ENCODE measurements at regions not wholly inside any gene's neighbourhood (a gene's known extent, or its start where the extent isn't known, plus 50 kb on each side); places are given as distances from the start of the nearest gene placed in this dataset.

DNA sequence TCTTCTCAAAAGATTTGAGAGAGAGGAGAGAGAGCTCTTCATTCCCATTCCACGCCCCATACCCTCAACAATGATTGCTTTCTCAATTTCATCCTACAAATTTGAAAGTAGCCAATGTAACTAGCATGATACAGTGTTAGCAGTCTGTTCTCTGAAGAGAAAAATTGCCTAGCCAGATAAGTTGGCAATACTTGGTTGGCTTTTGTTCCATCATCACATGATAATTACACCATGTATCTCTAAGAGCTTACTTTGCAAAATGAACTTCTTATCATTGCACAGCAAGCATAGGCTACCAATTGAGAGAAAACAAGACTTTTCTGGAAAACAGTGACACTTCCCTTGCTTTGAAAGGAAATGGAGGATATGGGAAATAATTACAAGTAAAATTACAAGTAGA lies 68.9 kb downstream of the FSCB start:
- H2AFZ ChIP-seq (ENCODE audit: low read depth, low read length), result no peak overlapping the region
- no peaks in the 10 kb centered on the region for H3K9me1 ChIP-seq (replicated peaks; ENCODE audit: control insufficient read depth, extremely low read depth, insufficient read depth, low read length)
- no peak overlapping the region for H3K4me2 ChIP-seq (ENCODE audit: insufficient read depth, low read length)
- no peaks in the 10 kb centered on the region for H3K4me1 ChIP-seq (ENCODE audit: control insufficient read depth, extremely low read depth, insufficient read depth, low read length)
- TF ChIP-seq EZH2 (IDR thresholded peaks at IDR 0.05; ENCODE audit: borderline replicate concordance, low read depth, low read length, severe bottlenecking) (no peak), MYC (IDR thresholded peaks at IDR 0.05; ENCODE audit: low read depth, low read length) (no peak), FOS (IDR thresholded peaks at IDR 0.05; ENCODE audit: borderline replicate concordance, insufficient read depth, low read length) (no peak), JUN (IDR thresholded peaks at IDR 0.05; ENCODE audit: borderline replicate concordance, insufficient read depth, insufficient read length, low read depth) (no peak), POLR2A (IDR thresholded peaks at IDR 0.05; ENCODE audit: low read depth, low read length) (no peak)
- no peaks in the 10 kb centered on the region for H4K20me1 ChIP-seq (replicated peaks; ENCODE audit: control insufficient read depth, extremely low read depth, insufficient read depth, low read length)
- H3K79me2 ChIP-seq (ENCODE audit: control insufficient read depth, insufficient read depth, low read length), result no peaks in the 10 kb centered on the region
- H3K9ac ChIP-seq (replicated peaks; ENCODE audit: extremely low read depth, insufficient read depth, low read length), result no peak overlapping the region
- CTCF ChIA-PET, result no interaction called here
- no peak for DNase-seq (ENCODE audit: low read depth, low spot score)
- no peak overlapping the region for H3K27ac ChIP-seq (ENCODE audit: insufficient read depth, low read depth, low read length)
- no peaks in the 10 kb centered on the region for H3K36me3 ChIP-seq (ENCODE audit: control insufficient read depth in 2 of 2, extremely low read depth in 1 of 2, insufficient read depth in 2 of 2, low read length in 2 of 2)
- H3K4me3 ChIP-seq (replicated peaks in 1 of 3; ENCODE audit: insufficient read depth in 1 of 3, low read depth in 1 of 3, low read length in 3 of 3), result no peak overlapping the region
- dilution Hi-C loops (cut with MboI; ENCODE audit: extremely low pct_ligation_motif_present, low sequenced_read_pairs) (no loop called here), intact Hi-C loops (cut with micrococcal nuclease) (no loop called here)
- no peaks in the 10 kb centered on the region for H3K27me3 ChIP-seq (ENCODE audit: control insufficient read depth in 2 of 2, insufficient read depth in 2 of 2, low read length in 2 of 2)
- POLR2A ChIA-PET, result no interaction called here
- no peak for FAIRE-seq
- no TSS peak for BruUV-seq (replicated peaks)
- peaks cover 3% of the 10 kb centered on the region for H3K9me3 ChIP-seq (replicated peaks; ENCODE audit: control insufficient read depth, insufficient read depth, low read length)

DNA sequence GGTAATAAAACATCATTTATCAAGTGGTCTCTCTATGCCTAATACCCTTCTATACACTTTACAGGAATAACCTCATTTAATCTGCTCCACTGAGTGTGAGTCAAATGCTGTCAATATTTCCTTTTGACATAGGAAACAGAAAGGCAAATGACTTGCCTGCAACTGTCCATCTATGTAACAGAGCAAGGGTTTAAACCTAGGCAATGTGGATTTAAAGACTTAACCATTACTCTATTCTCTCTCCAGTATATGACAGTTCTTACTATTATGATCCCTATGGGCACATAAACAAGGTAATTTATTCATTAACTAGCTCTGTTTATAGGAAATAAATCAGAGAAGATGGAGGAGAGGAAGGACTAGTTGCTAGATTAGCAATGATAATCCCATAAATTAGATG lies 70.6 kb downstream of the FSCB start:
- no peak for TF ChIP-seq POLR2AphosphoS5 (IDR thresholded peaks at IDR 0.05; ENCODE audit: insufficient read depth, low read depth, low read length)
- TF ChIP-seq JUN (IDR thresholded peaks at IDR 0.05; ENCODE audit: borderline replicate concordance, insufficient read depth, insufficient read length, low read depth), result no peak
- no peak for TF ChIP-seq POLR2A (IDR thresholded peaks at IDR 0.05; ENCODE audit: low read depth, low read length)
- TF ChIP-seq, protein P1, sequence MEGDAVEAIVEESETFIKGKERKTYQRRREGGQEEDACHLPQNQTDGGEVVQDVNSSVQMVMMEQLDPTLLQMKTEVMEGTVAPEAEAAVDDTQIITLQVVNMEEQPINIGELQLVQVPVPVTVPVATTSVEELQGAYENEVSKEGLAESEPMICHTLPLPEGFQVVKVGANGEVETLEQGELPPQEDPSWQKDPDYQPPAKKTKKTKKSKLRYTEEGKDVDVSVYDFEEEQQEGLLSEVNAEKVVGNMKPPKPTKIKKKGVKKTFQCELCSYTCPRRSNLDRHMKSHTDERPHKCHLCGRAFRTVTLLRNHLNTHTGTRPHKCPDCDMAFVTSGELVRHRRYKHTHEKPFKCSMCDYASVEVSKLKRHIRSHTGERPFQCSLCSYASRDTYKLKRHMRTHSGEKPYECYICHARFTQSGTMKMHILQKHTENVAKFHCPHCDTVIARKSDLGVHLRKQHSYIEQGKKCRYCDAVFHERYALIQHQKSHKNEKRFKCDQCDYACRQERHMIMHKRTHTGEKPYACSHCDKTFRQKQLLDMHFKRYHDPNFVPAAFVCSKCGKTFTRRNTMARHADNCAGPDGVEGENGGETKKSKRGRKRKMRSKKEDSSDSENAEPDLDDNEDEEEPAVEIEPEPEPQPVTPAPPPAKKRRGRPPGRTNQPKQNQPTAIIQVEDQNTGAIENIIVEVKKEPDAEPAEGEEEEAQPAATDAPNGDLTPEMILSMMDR (IDR thresholded peaks at IDR 0.05; ENCODE audit: extremely low read depth in 1 of 2, insufficient read depth in 1 of 2, low read depth in 1 of 2, low read length in 2 of 2), result no peak
- no peak for TF ChIP-seq GATA2 (IDR thresholded peaks at IDR 0.05; ENCODE audit: insufficient read depth, insufficient read length, low read depth, low read length)
- no peak for TF ChIP-seq FOS (IDR thresholded peaks at IDR 0.05; ENCODE audit: borderline replicate concordance, insufficient read depth, low read length)
- TF ChIP-seq, protein P2, sequence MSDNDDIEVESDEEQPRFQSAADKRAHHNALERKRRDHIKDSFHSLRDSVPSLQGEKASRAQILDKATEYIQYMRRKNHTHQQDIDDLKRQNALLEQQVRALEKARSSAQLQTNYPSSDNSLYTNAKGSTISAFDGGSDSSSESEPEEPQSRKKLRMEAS (IDR thresholded peaks at IDR 0.05; ENCODE audit: insufficient read depth, insufficient read length), result no peak
- TF ChIP-seq MYC (IDR thresholded peaks at IDR 0.05; ENCODE audit: low read depth, low read length), result no peak
- no peak for TF ChIP-seq EZH2 (IDR thresholded peaks at IDR 0.05; ENCODE audit: borderline replicate concordance, low read depth, low read length, severe bottlenecking)
- Histone ChIP-seq H4K20me1 (replicated peaks; ENCODE audit: control insufficient read depth, extremely low read depth, insufficient read depth, low read length) (no peaks in the 10 kb centered on the region), H3K4me3 (replicated peaks in 1 of 3; ENCODE audit: insufficient read depth in 1 of 3, low read depth in 1 of 3, low read length in 3 of 3) (no peak overlapping the region), H3K27me3 (ENCODE audit: control insufficient read depth in 2 of 2, insufficient read depth in 2 of 2, low read length in 2 of 2) (no peaks in the 10 kb centered on the region), H3K9me1 (replicated peaks; ENCODE audit: control insufficient read depth, extremely low read depth, insufficient read depth, low read length) (no peaks in the 10 kb centered on the region), H3K79me2 (ENCODE audit: control insufficient read depth, insufficient read depth, low read length) (no peaks in the 10 kb centered on the region), H3K9me3 (replicated peaks; ENCODE audit: control insufficient read depth, insufficient read depth, low read length) (peaks cover 3% of the 10 kb centered on the region), H3K36me3 (ENCODE audit: control insufficient read depth in 2 of 2, extremely low read depth in 1 of 2, insufficient read depth in 2 of 2, low read length in 2 of 2) (no peaks in the 10 kb centered on the region), H3K9ac (replicated peaks; ENCODE audit: extremely low read depth, insufficient read depth, low read length) (no peak overlapping the region), H3K4me1 (ENCODE audit: control insufficient read depth, extremely low read depth, insufficient read depth, low read length) (no peaks in the 10 kb centered on the region), H3K27ac (ENCODE audit: insufficient read depth, low read depth, low read length) (no peak overlapping the region), H3K4me2 (ENCODE audit: insufficient read depth, low read length) (no peak overlapping the region), H2AFZ (ENCODE audit: low read depth, low read length) (no peak overlapping the region)
- intact Hi-C loops (cut with micrococcal nuclease), result no loop called here
- DNase-seq (ENCODE audit: low read depth, low spot score) (no peak), FAIRE-seq (no peak)
- CTCF ChIA-PET, result no interaction called here
- POLR2A ChIA-PET, result no interaction called here
- dilution Hi-C loops (cut with MboI; ENCODE audit: extremely low pct_ligation_motif_present, low sequenced_read_pairs), result no loop called here
- BruUV-seq (replicated peaks), result no TSS peak

All from endothelial cell of umbilical vein (primary cell).